Liver (tissue), 8 donors: ENCODE measurements at regions not wholly inside any gene's neighbourhood (a gene's known extent, or its start where the extent isn't known, plus 50 kb on each side); places are given as distances from the start of the nearest gene placed in this dataset.

ENCODE experiments used
- DNase-seq: peaks from one replicate; pipeline ENCODE4 v3.0.0-alpha.2; 2017; ENCODE audit warnings: low spot score
- H3K27ac ChIP-seq, 2 donors: one replicate each; pipeline ENCODE4 v1.7.0; 2013; ENCODE audit warnings: inconsistent platforms in 2 of 2, low read length in 2 of 2, control low read depth in 1 of 2, low read depth in 1 of 2, mild to moderate bottlenecking in 1 of 2
- H3K27me3 ChIP-seq, 4 donors: one replicate each; pipeline versions ENCODE4 v1.6.1 to v1.7.0; 2013; ENCODE audit warnings: low read length in 3 of 4, inconsistent platforms in 1 of 4, mild to moderate bottlenecking in 1 of 4, moderate library complexity in 1 of 4; ENCODE audit not compliant: control insufficient read depth in 4 of 4, insufficient read depth in 4 of 4
- H3K36me3 ChIP-seq, 4 donors: one replicate each; pipeline versions ENCODE4 v1.6.1 to v1.7.0; 2013; ENCODE audit warnings: low read length in 3 of 4, mild to moderate bottlenecking in 3 of 4, low read depth in 1 of 4, moderate library complexity in 1 of 4; ENCODE audit not compliant: control insufficient read depth in 4 of 4, insufficient read depth in 3 of 4
- H3K4me1 ChIP-seq, 4 donors: one replicate each; pipeline versions ENCODE4 v1.6.1 to v1.7.0; 2013; ENCODE audit warnings: low read length in 3 of 4, mild to moderate bottlenecking in 3 of 4, moderate library complexity in 1 of 4; ENCODE audit not compliant: control insufficient read depth in 4 of 4, insufficient read depth in 4 of 4
- H3K4me3 ChIP-seq, 3 donors: one replicate each; pipeline versions ENCODE4 v1.6.1 to v1.7.0; 2013; ENCODE audit warnings: low read length in 3 of 3, control low read depth in 1 of 3, low read depth in 1 of 3, mild to moderate bottlenecking in 1 of 3
- H3K9ac ChIP-seq, 2 donors: one replicate each; pipeline ENCODE4 v1.7.0; 2013; ENCODE audit warnings: low read length in 2 of 2, mild to moderate bottlenecking in 2 of 2, moderate library complexity in 2 of 2, control low read depth in 1 of 2, low read depth in 1 of 2
- H3K9me3 ChIP-seq, 4 donors: one replicate each; pipeline versions ENCODE4 v1.6.1 to v1.7.0; 2013; ENCODE audit warnings: low read length in 3 of 4; ENCODE audit not compliant: control insufficient read depth in 4 of 4
- EGR1 ChIP-seq, 2 donors: IDR thresholded peaks; 2 replicates each; pipeline ENCODE4 v1.6.1; 2016 to 2018; ENCODE audit warnings: antibody characterized with exemption in 2 of 2, low read depth in 2 of 2
- FOXA1 ChIP-seq: IDR thresholded peaks from 2 replicates; pipeline ENCODE4 v1.6.1; 2016; ENCODE audit warnings: antibody characterized with exemption
- GABPA ChIP-seq, 2 donors: IDR thresholded peaks in 1 of 2; conservative IDR thresholded peaks in 1 of 2; 2 replicates each; pipeline ENCODE4 v1.6.1; 2016; ENCODE audit warnings: antibody characterized with exemption in 2 of 2, mild to moderate bottlenecking in 1 of 2, moderate library complexity in 1 of 2
- JUND ChIP-seq, 2 donors: IDR thresholded peaks; 2 replicates each; pipeline ENCODE4 v1.6.1; 2016; ENCODE audit warnings: antibody characterized with exemption in 2 of 2
- RAD21 ChIP-seq, 2 donors: IDR thresholded peaks; 2 replicates each; pipeline ENCODE4 v1.6.1; 2016; ENCODE audit warnings: antibody characterized with exemption in 2 of 2, mild to moderate bottlenecking in 2 of 2
- SP1 ChIP-seq: IDR thresholded peaks from 2 replicates; pipeline ENCODE4 v1.6.1; 2018; ENCODE audit warnings: antibody characterized with exemption, mild to moderate bottlenecking
- WGBS: extraction: QIAGEN DNeasy Blood & Tissue Kit; methylation state at CpG from one replicate; pipeline ENCODE4 v1.1.7; 2013; 5-methylcytosine and 5-hydroxymethylcytosine counted together
- TF ChIP-seq, protein P1 (sequence below): IDR thresholded peaks from 2 replicates; pipeline ENCODE4 v1.6.1; 2016; ENCODE audit warnings: antibody characterized with exemption
- TF ChIP-seq, protein P2 (sequence below): IDR thresholded peaks from 2 replicates; pipeline ENCODE4 v1.6.1; 2016; ENCODE audit warnings: antibody characterized with exemption, mild to moderate bottlenecking
- TF ChIP-seq, protein P3 (sequence below): fragments of 150-350 bp; IDR thresholded peaks from 2 replicates; pipeline ENCODE4 v1.5.1; 2017; ENCODE audit warnings: improper control_type of control experiment, low read depth, low read length; ENCODE audit not compliant: missing input control
- TF ChIP-seq, protein P4 (sequence below): IDR thresholded peaks from 2 replicates; pipeline ENCODE4 v1.6.1; 2016; ENCODE audit warnings: antibody characterized with exemption
- donor health status: healthy.
- donor health status: healthy.
- donor health status: healthy.
- donor health status: healthy.
- donor health status: healthy.

DNA sequence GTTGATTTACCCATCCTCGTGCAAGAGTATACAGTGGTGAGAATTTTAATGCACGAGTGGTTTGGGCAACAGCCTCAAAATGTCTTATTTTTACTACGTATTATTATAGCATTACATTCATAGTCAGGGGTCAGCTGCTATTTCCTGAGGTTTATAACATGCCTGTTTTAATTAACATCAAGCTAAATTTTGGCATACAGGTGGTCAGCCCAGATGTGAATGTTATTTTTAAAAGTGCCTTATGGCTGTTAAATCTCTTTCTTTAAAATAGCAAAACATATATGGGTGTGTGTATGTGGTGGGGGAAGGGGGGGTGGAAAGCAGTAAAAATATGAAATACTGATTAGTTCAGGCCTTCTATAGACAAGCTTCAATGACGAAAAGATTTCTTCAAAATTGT lies 424.5 kb upstream of the CLINT1 start:
- Histone ChIP-seq H3K4me1 (no peaks in the 10 kb centered on the region), H3K36me3 (no peaks in the 10 kb centered on the region), H3K9ac (no peak overlapping the region), H3K4me3 (no peak overlapping the region), H3K27me3 (no peaks in the 10 kb centered on the region), H3K9me3 (no peaks in the 10 kb centered on the region), H3K27ac (no peak overlapping the region)
- no peak for DNase-seq
- no peak for TF ChIP-seq FOXA1
- no peak for TF ChIP-seq SP1
- no peak for TF ChIP-seq GABPA (IDR thresholded peaks at IDR 0.05 in 1 of 2, conservative IDR thresholded peaks at IDR 0.05 in 1 of 2)
- WGBS = 91% methylated on average over 4 of the region's 4 CpGs

DNA sequence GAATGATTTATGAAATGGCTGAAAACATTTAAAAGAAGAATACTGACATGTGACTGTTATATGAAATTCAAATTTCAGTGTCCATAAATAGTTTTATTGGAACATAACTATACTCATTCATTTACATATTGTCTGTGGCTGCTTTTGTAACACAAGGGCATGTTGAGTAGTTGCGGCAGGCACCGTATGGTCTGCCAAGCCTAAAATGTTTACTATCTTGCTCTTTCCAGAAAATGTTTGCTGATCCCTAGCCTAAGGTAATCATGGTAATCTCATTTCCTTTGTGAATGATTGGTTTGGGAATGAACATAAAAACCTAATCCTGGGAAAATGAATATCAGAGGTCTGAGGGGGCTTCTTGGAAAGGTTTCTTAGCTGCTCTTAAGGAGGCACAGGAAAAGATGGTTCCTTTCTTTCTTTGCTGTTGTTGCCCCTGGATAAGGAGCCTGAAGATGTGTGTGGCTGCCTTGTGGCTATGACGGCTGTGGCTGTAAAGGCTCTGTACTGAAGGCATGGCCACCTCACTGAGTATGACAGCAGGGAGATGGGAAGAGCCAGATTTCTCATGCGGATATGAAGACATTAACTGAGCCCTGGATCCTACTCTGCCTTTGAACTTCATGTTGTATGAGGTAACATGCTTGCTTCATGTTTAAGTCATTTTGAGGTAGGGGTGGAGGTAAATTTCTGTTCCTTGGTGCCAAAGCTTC lies 419.4 kb upstream of the CLINT1 start:
- Histone ChIP-seq H3K9ac (no peak overlapping the region), H3K36me3 (no peaks in the 10 kb centered on the region), H3K4me1 (no peaks in the 10 kb centered on the region), H3K4me3 (no peak overlapping the region), H3K27me3 (no peaks in the 10 kb centered on the region), H3K9me3 (no peaks in the 10 kb centered on the region), H3K27ac (no peak overlapping the region)
- no peak for DNase-seq
- TF ChIP-seq GABPA (IDR thresholded peaks at IDR 0.05 in 1 of 2, conservative IDR thresholded peaks at IDR 0.05 in 1 of 2) = no peak
- TF ChIP-seq, protein P1, sequence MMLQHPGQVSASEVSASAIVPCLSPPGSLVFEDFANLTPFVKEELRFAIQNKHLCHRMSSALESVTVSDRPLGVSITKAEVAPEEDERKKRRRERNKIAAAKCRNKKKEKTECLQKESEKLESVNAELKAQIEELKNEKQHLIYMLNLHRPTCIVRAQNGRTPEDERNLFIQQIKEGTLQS = no peak
- TF ChIP-seq, protein P2, sequence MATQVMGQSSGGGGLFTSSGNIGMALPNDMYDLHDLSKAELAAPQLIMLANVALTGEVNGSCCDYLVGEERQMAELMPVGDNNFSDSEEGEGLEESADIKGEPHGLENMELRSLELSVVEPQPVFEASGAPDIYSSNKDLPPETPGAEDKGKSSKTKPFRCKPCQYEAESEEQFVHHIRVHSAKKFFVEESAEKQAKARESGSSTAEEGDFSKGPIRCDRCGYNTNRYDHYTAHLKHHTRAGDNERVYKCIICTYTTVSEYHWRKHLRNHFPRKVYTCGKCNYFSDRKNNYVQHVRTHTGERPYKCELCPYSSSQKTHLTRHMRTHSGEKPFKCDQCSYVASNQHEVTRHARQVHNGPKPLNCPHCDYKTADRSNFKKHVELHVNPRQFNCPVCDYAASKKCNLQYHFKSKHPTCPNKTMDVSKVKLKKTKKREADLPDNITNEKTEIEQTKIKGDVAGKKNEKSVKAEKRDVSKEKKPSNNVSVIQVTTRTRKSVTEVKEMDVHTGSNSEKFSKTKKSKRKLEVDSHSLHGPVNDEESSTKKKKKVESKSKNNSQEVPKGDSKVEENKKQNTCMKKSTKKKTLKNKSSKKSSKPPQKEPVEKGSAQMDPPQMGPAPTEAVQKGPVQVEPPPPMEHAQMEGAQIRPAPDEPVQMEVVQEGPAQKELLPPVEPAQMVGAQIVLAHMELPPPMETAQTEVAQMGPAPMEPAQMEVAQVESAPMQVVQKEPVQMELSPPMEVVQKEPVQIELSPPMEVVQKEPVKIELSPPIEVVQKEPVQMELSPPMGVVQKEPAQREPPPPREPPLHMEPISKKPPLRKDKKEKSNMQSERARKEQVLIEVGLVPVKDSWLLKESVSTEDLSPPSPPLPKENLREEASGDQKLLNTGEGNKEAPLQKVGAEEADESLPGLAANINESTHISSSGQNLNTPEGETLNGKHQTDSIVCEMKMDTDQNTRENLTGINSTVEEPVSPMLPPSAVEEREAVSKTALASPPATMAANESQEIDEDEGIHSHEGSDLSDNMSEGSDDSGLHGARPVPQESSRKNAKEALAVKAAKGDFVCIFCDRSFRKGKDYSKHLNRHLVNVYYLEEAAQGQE = no peak
- TF ChIP-seq, protein P3, sequence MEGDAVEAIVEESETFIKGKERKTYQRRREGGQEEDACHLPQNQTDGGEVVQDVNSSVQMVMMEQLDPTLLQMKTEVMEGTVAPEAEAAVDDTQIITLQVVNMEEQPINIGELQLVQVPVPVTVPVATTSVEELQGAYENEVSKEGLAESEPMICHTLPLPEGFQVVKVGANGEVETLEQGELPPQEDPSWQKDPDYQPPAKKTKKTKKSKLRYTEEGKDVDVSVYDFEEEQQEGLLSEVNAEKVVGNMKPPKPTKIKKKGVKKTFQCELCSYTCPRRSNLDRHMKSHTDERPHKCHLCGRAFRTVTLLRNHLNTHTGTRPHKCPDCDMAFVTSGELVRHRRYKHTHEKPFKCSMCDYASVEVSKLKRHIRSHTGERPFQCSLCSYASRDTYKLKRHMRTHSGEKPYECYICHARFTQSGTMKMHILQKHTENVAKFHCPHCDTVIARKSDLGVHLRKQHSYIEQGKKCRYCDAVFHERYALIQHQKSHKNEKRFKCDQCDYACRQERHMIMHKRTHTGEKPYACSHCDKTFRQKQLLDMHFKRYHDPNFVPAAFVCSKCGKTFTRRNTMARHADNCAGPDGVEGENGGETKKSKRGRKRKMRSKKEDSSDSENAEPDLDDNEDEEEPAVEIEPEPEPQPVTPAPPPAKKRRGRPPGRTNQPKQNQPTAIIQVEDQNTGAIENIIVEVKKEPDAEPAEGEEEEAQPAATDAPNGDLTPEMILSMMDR = no peak
- TF ChIP-seq, protein P4, sequence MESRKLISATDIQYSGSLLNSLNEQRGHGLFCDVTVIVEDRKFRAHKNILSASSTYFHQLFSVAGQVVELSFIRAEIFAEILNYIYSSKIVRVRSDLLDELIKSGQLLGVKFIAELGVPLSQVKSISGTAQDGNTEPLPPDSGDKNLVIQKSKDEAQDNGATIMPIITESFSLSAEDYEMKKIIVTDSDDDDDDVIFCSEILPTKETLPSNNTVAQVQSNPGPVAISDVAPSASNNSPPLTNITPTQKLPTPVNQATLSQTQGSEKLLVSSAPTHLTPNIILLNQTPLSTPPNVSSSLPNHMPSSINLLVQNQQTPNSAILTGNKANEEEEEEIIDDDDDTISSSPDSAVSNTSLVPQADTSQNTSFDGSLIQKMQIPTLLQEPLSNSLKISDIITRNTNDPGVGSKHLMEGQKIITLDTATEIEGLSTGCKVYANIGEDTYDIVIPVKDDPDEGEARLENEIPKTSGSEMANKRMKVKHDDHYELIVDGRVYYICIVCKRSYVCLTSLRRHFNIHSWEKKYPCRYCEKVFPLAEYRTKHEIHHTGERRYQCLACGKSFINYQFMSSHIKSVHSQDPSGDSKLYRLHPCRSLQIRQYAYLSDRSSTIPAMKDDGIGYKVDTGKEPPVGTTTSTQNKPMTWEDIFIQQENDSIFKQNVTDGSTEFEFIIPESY = no peak
- no peak for TF ChIP-seq EGR1 (IDR thresholded peaks at IDR 0.05; ENCODE audit: low read depth in 2 of 2)
- no peak for TF ChIP-seq SP1
- no peak for TF ChIP-seq RAD21 (IDR thresholded peaks at IDR 0.05)
- no peak for TF ChIP-seq JUND (IDR thresholded peaks at IDR 0.05)
- 94% methylated on average over 4 of the region's 4 CpGs for WGBS
